Ecto neural progenitor cell (in vitro differentiated cells): ENCODE measurements at regions not wholly inside any gene's neighbourhood (a gene's known extent, or its start where the extent isn't known, plus 50 kb on each side); places are given as distances from the start of the nearest gene placed in this dataset.

Experiments
- DNase-seq: peaks from one replicate; pipeline ENCODE4 v3.0.0-alpha.2; 2018; ENCODE audit warnings: low spot score

DNA sequence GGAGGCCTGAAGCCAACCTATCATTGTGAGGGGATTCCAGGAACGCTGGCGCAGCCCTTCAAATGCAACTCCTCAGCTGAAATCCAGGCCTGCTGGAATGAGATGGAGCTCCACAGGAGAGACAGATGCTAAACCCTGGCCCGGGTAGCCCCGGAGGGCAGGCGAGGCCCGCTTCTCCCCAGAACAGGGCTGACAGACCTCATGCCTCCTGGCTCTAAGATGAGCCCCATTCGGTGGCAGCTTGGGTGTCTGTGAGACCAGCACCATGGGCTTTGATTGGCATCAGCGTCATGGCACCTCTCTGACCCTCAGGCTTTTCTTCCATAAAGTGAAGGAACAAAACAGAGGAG is 382.2 kb downstream of the BCL11B start:
- DNase-seq: no peak

DNA sequence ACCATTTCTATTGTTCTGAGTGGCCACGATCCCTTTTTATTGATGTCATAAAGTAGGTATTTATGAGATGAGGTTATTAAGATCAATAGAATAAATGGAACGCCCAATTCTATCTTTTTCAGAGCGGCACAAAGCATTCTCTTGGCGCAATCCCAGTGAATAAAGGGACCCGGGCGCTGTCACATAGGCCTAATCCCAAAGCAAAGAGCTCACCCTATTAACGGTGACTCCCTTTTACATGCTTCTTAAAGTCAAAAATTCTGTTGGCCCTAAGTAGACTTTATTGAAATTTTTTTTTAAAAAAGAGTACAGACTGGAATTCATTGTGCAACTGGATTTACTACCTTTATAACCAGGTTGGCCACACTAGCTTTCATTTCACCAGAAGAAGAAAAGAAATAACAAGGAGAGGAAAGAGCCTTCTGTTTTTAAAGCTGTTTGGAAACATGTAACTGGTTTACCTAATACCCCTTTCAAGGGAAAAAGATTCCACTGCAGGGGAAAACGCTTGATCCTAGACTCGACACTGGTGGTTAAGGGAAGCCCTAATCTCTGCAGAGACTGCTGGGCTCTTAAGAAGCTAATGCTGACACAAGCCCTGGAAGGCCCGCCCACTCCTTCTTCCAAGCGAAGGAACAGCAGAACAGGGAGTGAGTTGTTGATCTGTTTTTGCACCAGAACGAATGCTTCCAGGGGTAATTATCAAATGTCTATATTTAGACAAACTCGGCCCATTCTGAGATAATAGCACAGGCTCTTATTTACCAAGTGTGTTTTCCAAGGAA is 381.2 kb downstream of the BCL11B start:
- peak; percentile 63 for DNase-seq

DNA sequence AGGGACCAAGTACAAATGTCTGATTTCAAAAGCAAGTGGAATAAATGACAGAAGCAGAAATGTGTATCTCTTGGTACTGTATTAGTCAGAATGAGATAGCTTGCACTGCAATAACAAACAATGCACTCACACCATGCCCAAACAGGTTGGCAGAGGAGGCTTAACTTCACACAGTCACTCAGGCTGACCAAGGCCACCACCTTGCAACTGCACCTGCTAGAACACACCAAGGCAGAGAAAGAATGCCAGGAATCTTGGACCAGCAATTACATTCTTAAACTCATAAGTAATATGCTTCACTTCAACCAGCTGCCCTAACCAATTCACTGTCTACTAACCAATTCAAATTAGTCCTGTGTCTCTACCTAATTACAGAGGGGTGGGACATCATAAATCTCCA is 378.3 kb downstream of the BCL11B start:
- DNase-seq: no peak

DNA sequence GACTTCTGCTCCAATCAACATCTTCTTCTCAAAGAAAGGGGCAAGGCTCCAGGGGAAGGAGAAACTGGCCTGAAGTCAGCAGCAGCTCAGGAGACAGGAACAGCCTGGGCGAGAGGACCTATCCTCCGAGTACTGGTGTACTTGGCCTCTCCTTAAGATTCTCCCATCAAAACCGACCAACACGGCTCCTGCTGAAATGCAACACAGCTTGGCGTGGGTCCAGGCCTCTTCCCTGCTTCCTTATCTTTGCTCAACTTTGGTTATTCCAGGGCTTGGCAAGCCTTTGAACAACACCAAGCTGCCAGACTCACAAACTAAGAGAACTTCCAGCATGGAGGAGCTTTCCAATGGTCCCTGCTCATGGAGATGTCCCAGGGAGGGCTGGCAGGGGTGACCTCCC is 377.4 kb downstream of the BCL11B start:
- DNase-seq: no peak

DNA sequence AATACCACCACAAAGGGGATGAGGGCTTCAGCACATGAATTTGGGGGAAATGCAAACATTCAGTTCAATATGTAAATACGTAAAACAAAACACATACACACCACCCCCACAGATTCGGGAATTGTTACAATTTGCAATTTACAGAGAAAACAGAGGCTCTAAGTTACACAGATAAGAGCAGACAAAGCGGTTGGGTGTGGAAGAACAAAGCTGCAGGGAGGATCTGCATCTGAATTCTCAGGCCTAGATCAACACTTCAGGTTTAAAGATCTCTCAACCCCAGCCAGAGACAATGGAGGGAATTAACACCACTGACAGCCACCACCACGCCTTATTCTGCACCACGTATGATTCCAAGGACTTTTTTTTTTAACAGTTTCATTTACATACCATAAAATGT is 375.5 kb downstream of the BCL11B start:
- no peak for DNase-seq

DNA sequence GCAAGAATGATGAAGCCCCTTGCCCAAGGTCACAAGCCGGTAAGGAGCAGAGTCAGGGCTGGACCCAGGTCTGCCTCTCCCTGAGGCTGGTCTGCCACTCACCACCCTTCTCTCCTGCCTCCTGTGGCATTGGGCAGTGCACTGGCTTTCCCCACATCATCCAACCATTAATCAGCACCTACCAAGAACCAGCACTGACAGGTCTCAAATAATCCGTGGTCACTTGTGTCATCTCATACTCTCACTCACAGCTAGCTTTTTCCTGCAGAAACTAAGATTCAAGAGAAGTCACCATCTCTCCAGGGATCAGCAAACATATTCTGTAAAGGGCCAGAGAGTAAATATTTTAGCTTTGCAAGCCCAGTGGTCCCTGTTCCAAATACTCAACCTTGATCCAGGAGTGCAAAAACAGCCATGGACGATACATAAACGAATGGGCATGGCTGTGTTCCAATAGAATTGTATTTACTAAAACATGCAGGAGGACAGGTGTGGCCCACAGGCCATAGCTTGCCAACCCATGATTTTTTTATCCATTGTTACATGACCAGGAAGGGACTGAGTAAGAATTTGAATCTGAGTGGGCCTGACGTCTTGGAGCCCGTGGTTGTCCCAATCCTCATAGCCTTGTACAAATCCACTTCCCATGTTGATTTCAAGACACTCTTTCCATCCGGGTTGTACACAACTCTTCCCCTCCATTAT is 374.2 kb downstream of the BCL11B start:
- no peak for DNase-seq

DNA sequence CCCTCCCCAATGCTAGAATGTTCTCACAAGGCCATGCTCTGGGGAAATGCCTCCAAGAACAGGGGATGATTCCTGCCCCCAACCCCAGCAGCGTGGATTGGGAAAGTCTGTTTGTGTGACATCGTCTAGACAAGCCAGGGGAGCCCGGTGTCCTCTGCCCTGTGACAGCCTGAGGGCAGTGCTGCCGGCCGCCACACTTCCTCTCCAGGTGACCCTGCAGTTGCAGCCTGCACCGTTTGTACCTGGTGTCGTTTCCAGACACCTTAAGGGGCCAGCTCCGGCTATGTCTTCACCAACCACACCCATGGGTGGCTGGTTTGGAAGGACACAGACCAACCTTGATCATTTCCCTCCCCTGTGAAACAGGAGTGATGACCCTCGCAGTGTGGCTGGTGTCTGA is 372.6 kb downstream of the BCL11B start:
- DNase-seq: no peak

DNA sequence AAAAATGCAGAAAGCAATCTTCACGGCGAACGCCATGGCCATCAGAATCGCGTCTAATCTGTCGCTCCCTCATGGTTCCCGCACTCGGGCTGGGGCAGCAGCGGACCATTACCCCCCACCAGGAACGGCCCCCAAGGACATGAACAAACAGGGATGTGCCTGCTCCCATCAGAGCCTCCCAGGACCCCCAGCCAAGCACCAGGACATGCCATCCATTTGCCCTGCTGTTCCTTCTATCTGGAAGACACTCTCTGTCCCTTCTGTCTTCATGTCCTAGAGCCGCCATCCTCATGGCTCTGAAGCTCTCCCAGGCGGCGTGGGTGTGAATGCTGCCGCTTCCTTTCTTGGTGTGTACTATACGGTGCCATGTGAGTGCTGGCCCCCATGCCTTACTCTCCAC is 371.8 kb downstream of the BCL11B start:
- DNase-seq: no peak

DNA sequence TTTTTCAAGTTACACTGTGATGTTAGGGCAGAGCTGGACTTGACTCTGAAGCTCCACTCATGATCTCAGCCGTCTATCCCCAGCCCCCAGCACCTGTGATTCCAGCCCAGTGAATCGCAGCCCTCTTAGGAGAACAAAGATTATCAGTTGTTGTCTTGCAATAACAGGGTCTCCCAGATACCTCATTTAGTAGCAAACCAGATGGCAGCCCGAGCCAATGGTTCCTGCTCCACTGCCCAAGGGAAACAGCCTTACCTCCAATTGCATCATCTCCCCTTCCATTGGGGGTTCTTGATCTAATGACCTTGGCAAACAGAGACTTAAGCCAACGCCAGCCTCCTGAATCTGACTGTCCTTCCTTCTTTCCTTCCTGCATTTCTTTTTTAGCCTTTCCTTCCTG is 371.2 kb downstream of the BCL11B start:
- DNase-seq: no peak

DNA sequence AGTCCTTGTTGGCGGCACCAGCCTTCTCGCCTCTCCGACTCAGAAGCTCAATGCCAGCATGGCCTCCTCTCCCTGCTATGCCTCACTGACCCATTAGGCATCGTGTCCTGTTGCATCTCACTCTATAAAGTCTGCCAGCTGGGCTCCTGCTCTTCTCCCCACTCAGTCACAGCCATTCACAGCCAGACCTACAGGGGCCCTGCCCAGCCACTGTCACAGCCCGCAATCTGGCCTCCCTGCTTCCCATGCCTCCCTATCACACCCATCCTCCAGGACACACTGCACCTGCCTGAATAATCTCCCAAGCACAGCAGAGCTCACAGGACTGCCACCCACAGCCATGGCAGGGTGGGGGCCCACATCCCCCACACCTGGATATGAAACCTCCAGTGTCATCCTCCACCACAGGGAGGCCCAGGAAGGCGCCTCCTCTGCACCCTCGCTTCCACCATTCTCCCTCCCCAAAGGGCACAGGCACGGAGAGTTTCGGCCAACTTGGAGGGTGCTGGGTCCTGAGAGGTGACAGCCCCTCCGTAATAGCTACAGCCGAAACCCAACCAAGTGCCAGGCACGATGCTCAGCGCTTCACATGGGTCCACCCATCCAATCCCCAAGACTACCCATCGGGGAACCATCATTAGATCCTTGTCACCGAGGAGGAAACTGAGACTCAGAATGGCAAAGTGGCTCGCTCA is 370.3 kb downstream of the BCL11B start:
- DNase-seq: no peak

DNA sequence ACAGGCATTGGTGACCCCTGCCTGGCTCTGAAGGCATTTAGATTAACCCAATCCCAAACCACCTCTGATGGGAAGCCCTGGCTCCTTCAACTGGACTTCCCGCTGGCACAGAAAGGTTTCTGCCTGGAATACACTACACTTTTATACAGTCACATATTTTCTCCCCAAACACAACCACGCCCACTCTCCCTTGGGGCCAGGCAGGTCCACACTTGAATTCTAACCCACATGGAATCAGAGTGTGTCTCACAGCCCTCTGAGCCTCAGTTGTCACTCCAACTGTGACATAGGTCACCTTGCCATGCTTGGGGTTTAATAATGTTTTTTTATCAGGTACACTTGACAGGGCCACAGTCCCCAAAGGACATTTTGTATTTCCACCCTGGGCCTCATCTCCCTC is 368.6 kb downstream of the BCL11B start:
- DNase-seq: no peak

DNA sequence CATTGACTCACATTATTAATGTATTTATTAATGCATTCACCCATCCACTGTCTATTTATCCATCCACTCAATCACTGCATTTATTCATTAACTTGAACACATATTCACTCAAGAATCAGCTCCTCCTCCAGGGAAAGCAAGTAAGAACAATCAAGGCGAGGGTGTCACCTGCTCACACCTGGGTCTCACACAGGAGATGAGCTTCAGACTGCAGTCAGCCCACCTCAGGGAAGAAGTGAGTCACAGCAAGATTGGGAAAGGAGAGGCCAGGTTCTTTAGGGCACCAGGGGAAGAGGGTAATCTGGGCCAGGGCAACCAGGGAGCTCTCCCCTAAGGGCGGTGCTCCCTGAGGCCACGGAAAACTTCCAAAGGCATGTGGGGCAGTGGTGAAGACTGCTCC is 367.3 kb downstream of the BCL11B start:
- DNase-seq: no peak

DNA sequence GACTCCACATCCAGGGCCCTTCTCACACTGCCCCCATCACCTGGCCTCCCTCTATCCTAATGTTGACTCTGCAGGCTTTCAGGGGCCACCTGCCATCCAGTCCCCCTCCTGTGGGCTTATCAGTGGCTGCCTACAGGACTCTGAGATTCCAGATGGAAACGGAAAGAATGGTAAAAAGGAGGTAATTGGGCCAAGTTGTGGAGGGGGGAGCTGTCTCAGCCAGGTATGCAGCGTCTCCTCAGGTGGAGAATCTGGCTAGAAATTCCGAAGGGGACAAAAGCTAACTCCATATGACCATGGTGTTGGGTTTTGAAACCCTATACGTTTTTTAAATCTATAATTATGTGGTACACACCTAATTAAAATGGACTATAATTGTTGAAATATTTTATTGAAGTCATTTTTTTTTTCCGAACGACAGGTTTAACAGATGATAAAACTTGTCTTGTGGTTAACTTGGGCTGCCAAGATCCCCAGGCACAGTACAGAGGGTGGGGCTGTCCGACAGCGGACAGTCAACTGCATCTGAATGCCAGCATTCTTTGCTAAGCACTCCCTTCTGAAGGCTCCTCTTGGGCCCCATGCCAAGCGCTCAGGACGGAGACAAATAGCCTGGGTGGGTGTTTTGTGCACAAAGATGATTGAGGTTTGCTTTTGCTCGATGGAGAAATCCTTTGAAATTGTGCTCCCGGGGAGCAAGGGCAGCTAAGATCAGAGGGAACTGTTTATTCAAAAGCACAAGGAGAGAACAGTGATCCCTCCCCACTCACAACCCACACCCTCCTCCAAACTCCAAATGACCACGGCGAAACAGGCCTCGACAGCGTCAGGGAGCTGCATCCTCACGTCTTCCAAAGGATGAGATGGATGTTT is 365.6 kb downstream of the BCL11B start:
- DNase-seq: no peak

DNA sequence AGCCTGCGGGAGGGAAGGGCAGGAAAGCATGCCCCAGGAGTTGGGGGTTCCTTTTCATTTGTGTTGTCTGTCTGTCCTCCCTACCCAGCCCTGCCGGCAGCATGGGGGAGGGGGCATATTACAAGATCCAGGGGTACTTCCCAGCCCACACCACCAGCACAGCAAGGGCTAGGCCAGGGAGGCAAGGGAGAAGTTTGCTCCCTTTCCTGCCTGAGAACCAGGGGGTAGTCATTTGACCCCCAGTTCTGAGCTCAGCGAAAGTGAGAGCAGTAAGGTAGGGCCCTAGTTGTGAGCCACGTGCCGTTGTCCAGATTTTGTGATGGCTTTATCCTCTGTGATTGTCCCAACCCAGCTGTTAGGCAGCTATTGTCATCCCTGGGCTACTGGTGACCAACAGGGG is 364.7 kb downstream of the BCL11B start:
- DNase-seq: no peak

DNA sequence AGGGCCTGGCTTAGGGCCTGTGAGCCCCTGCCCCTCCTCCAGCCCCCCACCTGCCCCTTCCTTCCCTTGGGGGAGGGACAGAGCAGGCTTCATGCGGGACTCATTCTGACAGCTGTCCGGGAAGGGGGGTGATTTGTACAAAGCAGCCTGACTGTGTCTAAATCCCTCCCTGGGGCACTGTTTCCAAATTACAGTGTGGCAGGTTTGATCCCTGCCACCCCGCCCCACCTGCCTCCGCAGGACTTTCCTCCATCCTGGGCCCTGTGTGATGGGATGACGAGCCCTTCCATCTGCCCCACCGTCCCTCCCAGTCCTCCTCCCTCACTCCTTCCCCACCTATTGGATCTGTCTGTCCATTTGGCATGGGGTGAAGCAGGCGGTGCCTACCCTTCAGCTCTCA is 363.9 kb downstream of the BCL11B start:
- DNase-seq: peak; percentile 61

DNA sequence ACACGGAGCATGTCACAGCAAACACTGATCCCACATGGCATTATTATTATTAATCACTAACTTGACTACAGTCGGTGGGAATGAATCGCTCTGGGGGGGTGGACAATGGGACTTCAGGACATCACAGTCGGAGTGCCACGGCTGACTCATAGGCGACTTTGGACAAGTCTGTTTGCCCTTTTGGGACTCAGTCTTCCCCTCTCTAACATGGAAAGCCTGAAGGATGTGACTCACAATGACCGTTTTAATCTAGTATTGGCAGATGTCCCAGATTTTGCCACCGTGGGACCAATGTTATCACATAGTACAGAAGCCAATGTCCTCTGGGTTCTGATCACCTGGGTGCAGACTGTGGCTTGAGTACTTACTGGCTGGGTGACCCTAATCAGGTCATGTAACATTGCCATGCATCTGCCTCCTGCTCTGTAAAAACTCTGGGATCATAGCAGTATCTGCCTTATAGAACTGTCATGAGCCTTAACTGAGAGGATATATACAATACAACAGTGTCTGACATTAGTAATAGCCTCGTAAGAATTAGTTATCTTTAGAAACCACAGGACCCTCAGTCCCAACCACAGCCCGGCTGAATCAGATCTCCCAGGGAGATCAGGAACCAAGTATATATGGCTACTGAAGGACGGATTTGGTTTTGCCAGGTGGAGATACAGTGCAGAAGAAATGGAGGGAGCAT is 362.6 kb downstream of the BCL11B start:
- no peak for DNase-seq

DNA sequence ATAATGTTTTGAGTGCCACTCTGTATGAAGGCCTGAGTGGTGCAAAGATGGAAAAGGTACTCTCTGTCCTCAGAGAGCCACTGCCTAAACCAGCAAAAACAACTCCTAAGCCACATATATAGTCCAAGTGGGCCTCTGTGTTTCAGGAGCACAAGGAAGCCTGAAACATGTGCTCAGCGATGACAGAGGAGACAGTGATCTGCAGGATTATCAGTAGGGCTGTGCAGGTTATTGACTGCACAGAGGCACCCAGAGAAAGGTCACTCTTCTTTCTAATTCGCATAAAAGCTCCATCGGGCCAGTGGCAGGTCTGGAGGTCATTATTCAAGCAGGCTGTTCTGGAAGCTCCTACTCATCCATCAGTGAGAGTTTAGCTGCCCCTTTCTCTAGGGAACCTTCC is 361.9 kb downstream of the BCL11B start:
- no peak for DNase-seq

DNA sequence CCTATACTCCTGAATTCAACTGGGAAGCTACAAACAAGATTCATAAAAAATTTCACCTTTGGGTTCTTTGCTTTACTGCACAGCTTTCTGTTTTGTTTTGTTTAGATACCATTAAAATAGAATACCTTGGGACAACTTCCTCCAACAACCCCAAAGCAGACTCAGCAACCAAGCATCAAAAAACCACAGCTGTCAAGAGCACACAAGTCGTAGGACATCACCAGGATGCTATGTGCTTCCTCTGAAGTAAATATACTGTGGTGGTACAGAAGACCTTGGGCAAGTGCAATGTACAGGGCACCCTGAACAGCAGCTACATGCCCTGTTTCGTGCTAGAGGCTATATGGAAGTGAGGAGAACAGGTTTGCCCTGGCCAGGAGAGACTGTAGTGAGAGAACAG is 359.3 kb downstream of the BCL11B start:
- no peak for DNase-seq

DNA sequence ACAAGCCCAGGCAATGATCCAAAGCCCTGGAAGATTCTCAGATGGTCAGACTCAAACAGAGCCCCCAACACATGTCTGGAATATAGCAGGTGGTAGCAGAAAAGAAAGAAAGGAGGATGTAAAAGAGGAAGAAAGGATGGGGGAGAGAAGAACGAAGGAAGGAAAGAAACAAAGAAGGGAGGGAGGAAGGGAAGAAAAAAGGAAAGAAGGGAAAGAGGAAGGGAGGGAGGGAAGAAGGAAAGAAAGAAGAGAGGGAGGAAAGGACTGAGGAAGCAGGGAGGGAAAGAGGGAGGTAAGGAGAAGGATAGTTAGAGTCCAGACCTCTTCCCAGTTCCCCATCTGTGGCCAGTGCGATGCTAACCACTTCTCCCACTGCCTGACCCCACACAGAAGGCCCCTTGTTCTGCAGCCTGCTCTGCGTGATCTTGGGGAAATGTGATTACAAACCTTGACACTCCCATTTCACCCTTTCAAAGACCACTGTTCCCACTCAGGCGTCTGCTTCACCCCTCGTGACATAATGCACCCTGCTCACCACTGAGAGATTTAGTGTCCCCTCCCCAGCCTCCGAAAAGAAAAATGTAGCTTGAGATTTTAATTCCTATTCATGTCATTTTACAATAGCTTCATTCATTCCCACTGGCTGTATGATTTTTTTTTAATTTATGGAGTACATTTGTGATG is 357.9 kb downstream of the BCL11B start:
- DNase-seq: no peak

DNA sequence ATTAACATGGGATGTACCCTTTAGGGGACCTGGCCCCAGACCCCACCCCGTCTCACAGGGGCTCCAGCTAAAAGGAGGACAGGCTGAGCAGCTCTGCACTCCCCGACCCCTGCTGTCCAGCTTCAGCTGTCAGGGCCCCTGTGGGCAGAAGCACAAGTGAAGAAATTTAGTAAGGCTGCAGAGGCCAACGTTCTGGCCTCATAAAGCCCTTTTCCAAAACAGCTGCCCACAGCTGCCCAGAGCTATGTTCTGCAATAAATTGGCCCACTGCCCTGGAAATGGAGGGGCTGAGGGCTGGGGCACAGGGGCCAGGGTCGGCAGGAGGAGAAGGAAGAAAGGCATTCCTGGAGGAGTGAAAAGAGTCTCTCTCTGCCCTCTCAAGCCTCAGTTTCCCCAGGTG is 357.1 kb downstream of the BCL11B start:
- no peak for DNase-seq

DNA sequence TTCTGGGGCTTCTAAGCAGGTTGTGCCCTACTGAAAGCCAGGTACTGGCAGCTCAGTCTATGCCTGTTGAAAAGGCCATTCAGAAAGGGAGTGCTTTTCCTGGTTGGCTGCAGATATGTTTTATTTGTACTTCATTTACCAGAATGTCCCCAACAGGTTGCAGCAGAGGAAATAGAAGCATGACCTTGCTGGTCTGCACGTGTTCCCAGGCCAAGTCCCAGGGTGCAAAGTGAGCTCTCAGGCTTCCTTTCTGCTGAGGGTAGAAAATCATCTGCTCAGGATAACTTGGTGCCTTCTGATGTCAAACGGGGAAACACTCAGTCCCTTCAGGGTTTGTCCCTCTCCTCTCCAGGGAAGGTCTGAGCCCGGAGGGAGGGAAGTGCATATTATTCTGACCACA is 356.4 kb downstream of the BCL11B start:
- no peak for DNase-seq
